HCT116 (cell line): ENCODE measurements at regions not wholly inside any gene's neighbourhood (a gene's known extent, or its start where the extent isn't known, plus 50 kb on each side); places are given as distances from the start of the nearest gene placed in this dataset.

Experiments used
- EGR1 ChIP-seq: IDR thresholded peaks from 2 replicates; pipeline ENCODE4 v1.6.1; 2012; ENCODE audit warnings: low read depth
- EZH2 ChIP-seq: fragments of 200-600 bp; sonication (generic); IDR thresholded peaks from 2 replicates; pipeline ENCODE4 v1.6.1; 2017; ENCODE audit warnings: antibody characterized with exemption, mixed run types
- EZH2phosphoT487 ChIP-seq: fragments of 200-600 bp; IDR thresholded peaks from 2 replicates; pipeline ENCODE4 v1.6.1; 2018; ENCODE audit warnings: antibody characterized with exemption, borderline replicate concordance
- JUND ChIP-seq: IDR thresholded peaks from 2 replicates; pipeline ENCODE4 v1.6.1; 2012
- POLR2A ChIP-seq: IDR thresholded peaks from 2 replicates; pipeline ENCODE4 v1.7.0; 2011; ENCODE audit warnings: borderline replicate concordance; ENCODE audit not compliant: insufficient read depth, insufficient read length; ENCODE audit errors: extremely low read depth
- POLR2AphosphoS5 ChIP-seq: IDR thresholded peaks from 2 replicates; pipeline ENCODE4 v1.6.1; 2011; ENCODE audit warnings: mild to moderate bottlenecking, low read depth, low read length, moderate library complexity
- SP1 ChIP-seq: IDR thresholded peaks from 2 replicates; pipeline ENCODE4 v1.6.1; 2012; ENCODE audit warnings: low read depth
- TF ChIP-seq, protein P1 (sequence below), 3 experiments: fragments of 200-600 bp in 1 of 3; sonication (generic) in 1 of 3; IDR thresholded peaks in 2 of 3; conservative IDR thresholded peaks in 1 of 3; 2 replicates each; pipeline ENCODE4 v1.5.1; 2012 to 2017; ENCODE audit warnings: low read depth in 2 of 3, low read length in 2 of 3, antibody characterized with exemption in 1 of 3, borderline replicate concordance in 1 of 3, control low read depth in 1 of 3, mild to moderate bottlenecking in 1 of 3, mixed read lengths in 1 of 3, mixed run types in 1 of 3, moderate library complexity in 1 of 3; ENCODE audit not compliant: insufficient read depth in 1 of 3
- TF ChIP-seq, protein P2 (sequence below): IDR thresholded peaks from 2 replicates; pipeline ENCODE4 v1.6.1; 2012
- TF ChIP-seq, protein P3 (sequence below): IDR thresholded peaks from 2 replicates; pipeline ENCODE4 v1.6.1; 2012

DNA sequence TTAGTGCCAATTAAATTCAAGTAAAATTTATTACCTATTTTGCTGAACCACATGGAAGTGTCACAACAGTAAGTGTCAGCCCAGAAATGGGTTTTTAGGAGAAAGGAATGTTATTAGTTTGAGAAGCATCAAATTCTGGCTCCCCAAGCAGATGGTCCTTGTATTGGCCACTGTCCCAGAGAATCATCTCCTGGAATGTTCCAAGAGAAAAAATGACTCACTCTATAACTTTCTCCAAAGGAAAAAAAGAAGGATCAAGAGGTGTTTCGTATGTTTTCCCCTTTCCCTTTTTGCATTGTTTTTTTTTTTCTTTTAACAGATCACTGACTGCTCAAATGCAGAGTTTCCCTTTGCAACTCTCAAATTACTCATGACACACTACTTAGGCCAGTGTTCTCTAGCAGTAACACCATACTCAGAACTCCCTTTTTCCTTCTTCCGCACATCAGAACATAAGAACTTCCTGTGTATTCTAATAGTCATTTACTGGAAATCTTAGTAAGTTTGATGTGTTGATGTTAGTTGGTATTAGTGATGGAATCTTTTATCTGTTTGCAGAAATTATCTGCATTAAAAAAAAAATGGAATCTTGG, 390.3 kb downstream of the GPD2 start:
- TF ChIP-seq, protein P1, sequence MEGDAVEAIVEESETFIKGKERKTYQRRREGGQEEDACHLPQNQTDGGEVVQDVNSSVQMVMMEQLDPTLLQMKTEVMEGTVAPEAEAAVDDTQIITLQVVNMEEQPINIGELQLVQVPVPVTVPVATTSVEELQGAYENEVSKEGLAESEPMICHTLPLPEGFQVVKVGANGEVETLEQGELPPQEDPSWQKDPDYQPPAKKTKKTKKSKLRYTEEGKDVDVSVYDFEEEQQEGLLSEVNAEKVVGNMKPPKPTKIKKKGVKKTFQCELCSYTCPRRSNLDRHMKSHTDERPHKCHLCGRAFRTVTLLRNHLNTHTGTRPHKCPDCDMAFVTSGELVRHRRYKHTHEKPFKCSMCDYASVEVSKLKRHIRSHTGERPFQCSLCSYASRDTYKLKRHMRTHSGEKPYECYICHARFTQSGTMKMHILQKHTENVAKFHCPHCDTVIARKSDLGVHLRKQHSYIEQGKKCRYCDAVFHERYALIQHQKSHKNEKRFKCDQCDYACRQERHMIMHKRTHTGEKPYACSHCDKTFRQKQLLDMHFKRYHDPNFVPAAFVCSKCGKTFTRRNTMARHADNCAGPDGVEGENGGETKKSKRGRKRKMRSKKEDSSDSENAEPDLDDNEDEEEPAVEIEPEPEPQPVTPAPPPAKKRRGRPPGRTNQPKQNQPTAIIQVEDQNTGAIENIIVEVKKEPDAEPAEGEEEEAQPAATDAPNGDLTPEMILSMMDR (IDR thresholded peaks at IDR 0.05 in 2 of 3, conservative IDR thresholded peaks at IDR 0.05 in 1 of 3; ENCODE audit: borderline replicate concordance in 1 of 3, insufficient read depth in 1 of 3, low read depth in 2 of 3, low read length in 2 of 3) = no peak
- no peak for TF ChIP-seq POLR2A
- TF ChIP-seq SP1 = no peak
- TF ChIP-seq, protein P2, sequence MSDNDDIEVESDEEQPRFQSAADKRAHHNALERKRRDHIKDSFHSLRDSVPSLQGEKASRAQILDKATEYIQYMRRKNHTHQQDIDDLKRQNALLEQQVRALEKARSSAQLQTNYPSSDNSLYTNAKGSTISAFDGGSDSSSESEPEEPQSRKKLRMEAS = no peak
- no peak for TF ChIP-seq EGR1
- no peak for TF ChIP-seq JUND
- no peak for TF ChIP-seq POLR2AphosphoS5
- TF ChIP-seq, protein P3, sequence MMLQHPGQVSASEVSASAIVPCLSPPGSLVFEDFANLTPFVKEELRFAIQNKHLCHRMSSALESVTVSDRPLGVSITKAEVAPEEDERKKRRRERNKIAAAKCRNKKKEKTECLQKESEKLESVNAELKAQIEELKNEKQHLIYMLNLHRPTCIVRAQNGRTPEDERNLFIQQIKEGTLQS = no peak
- TF ChIP-seq EZH2 = no peak
- no peak for TF ChIP-seq EZH2phosphoT487
